ENCODE measurements at regions not wholly inside any gene's neighbourhood (a gene's known extent, or its start where the extent isn't known, plus 50 kb on each side); places are given as distances from the start of the nearest gene placed in this dataset.

DNA sequence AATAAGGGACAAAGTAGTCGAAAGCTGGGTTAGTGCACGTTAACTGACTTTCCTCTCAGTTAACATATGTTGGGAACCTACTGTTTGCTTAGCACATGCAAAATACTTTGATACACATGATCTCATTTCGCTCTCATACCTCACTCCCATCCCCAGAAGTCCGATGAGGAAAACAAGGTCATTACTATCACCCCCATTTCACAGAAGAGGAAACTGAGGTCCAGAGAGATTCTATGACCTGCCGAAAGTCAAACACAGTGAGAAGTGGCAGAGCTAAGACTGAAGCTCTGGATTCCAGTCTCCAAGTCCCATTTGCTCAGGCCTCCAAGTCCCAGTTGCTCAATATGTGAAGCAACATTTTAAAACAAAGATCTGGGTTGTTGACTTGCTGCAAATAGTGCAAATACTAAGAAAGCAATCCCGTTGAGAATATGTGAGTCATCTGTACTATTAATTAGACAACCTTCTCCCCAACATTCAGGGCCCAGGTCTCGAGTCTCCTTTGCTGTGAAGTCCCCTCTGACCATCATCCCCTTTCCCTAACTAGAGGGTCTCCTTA is 170.6 kb upstream of the PWP1 start:
- TF ChIP-seq, protein P1, sequence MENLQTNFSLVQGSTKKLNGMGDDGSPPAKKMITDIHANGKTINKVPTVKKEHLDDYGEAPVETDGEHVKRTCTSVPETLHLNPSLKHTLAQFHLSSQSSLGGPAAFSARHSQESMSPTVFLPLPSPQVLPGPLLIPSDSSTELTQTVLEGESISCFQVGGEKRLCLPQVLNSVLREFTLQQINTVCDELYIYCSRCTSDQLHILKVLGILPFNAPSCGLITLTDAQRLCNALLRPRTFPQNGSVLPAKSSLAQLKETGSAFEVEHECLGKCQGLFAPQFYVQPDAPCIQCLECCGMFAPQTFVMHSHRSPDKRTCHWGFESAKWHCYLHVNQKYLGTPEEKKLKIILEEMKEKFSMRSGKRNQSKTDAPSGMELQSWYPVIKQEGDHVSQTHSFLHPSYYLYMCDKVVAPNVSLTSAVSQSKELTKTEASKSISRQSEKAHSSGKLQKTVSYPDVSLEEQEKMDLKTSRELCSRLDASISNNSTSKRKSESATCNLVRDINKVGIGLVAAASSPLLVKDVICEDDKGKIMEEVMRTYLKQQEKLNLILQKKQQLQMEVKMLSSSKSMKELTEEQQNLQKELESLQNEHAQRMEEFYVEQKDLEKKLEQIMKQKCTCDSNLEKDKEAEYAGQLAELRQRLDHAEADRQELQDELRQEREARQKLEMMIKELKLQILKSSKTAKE (CRISPR knock-in tag; IDR thresholded peaks at IDR 0.05; ENCODE audit: borderline replicate concordance): no peak
- TF ChIP-seq CREB1 (IDR thresholded peaks at IDR 0.05) (no peak), CREB1 (CRISPR knock-in tag; IDR thresholded peaks at IDR 0.05) (no peak), POLR2A (IDR thresholded peaks at IDR 0.05; ENCODE audit: insufficient read depth in 1 of 2, low read depth in 2 of 2, low read length in 2 of 2) (no peak), ZNF737 (CRISPR knock-in tag; IDR thresholded peaks at IDR 0.05; ENCODE audit: borderline replicate concordance) (no peak), TARDBP (CRISPR knock-in tag; IDR thresholded peaks at IDR 0.05) (no peak), MAFK (conservative IDR thresholded peaks at IDR 0.05 in 1 of 2, IDR thresholded peaks at IDR 0.05 in 1 of 2; ENCODE audit: low read length in 2 of 2) (no peak), HDAC1 (CRISPR knock-in tag; IDR thresholded peaks at IDR 0.05) (no peak), MED1 (CRISPR knock-in tag; IDR thresholded peaks at IDR 0.05) (no peak), RBM22 (optimal IDR thresholded peaks at IDR 0.05; ENCODE audit: low read length) (no peak), E2F1 (CRISPR knock-in tag; IDR thresholded peaks at IDR 0.05) (no peak), CEBPB (IDR thresholded peaks at IDR 0.05; ENCODE audit: borderline replicate concordance, low read depth, low read length) (peak; percentile 95), THAP11 (CRISPR knock-in tag; IDR thresholded peaks at IDR 0.05) (no peak)
